ENCODE measurements at regions not wholly inside any gene's neighbourhood (a gene's known extent, or its start where the extent isn't known, plus 50 kb on each side); places are given as distances from the start of the nearest gene placed in this dataset.

DNA sequence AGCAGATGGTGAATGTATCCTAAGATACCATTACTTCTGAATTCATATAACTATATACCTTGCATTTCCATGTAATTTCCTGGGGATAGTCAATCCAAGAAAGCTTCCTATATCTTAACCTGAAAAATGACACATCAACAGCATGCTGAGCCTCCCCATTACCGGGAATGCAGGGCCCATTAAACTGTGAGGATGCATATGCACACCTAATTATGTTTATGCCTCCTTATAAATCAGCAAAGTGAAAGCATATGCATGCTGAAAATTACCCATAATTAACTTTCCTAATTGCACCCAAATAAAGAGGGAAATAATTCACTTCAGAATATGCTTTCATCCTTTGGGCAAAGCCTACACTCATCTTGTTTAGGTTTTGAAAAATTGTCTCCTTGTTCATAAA lies 663.0 kb downstream of the KCNA4 start:
- DNase-seq (ENCODE audit: low read depth) = no peak

DNA sequence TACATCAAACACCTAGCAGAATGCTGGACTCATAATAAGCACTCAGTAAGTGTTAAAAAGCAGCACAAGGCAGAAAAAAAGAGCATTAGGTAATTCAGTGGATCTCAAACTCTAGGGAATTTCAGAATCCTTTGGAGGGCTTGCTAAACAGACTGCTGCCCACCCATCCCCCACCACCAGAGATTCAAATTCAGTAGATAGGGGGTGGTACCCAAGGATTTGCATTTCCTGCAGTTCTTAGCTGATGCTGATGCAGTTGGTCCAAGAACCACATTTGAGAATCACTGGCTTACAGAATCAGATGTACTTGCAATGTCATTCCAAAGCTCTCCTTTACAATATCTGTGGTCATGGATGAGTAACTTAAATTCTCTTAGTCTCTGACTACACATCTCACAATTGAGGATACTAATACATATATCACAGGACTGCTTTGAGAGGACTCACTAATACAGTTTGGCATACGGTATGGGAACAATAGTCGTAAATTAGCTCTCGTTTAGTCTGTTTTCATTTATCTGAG lies 664.5 kb downstream of the KCNA4 start:
- no peak for DNase-seq (ENCODE audit: low read depth)

DNA sequence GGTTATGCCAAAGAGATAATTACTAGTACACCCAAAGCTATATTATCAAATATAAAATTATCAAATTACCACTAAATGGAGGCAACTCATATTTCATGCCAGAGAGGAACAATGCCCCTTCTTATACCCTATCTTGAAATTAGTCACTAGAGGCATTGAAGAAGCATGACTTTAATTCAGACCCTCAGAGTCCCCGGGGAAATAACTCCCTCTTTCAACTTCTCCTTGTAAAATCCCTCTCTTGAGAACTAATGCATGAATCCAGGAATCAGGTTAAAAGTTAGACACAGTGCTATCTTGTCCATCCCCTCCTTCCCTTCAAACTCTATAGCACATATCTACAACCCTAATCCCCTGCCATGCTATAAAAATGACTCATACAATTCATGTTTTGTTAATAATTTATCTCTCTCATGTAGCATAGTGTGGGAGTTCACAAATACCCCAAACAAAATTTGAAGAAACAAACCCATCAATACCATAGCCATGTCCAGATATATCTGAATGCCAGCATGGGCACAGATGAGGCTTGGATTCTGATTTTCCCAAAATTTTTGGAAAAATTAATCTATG lies 665.4 kb downstream of the KCNA4 start:
- no peak for DNase-seq (ENCODE audit: low read depth)

DNA sequence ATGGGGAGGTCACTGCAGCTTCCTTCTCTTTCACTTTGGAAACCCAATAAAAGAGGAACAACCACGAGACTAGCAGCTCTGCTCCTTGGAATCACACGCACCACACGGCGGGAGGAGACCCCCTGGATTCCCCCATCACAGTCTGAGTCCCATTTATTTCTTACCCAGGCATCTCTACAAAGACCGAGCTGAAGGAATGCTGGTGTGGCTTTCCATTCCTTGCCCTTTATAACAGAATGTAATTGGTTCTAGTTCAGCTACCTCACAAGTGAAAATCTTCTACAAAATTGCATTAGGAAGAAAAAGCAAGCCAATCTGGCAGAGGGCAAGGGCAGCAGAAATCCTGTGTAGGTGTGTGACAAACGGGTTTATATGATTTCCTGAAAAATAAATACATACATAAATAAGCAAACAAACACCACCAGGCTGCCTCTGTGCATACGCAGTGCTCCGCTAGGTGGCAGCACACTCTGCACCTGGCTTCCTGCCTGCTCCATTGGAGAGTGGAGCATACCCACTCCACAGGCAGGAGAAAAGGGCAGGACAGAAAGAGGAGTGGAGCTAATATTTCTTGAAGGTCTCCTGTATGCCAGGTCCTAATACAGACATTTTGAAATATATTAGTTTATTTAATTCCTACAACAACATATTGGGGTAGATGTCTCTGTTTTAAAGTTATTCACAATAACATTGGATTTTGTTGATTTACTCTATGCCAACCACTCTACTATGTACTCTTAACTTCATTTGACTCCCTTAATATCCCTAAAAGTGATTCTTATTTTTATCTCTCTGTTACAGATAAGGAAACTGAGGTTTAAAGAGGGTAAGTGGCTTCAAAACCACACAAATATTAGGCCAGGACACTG lies 673.1 kb downstream of the KCNA4 start:
- DNase-seq (ENCODE audit: low read depth) = no peak

DNA sequence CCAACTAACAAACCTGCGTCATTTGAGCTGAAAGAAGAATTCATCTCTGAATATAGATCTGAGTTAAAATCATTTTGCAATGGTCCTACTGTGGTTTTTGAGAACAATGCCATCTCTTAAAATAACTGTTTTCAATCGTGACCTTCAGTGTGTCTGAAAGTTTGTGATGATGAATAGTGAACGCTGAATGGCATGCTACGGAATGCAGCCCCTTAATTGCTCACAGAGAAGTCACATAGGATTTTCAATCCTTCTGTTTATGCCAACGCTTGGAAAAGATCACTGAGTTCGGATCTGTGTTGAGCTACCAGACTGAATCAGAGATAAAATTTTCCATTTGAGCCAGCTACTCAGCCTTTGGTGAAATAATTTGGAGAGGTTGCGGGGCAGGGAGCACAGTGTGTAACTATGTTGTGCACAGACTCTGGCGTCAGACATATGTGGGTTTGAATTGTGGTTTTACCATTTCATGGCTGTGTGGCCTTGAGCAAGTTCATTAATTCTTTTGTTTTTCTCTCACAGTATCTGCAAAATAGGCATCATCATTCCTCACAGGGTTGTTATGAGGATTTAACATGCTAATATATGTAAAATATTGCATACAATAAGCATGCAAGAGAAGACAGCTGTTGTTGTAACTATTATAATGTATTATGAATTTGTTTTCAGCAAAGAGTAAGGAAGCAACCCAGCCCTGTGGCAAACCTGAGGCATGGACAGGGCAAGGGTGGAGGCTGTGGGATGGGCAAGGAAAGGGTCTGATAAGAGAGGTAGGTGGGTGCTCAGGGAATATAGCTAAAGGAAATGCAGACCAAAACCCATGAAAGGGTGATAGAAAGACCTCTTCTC lies 679.9 kb downstream of the KCNA4 start:
- no peak for DNase-seq (ENCODE audit: low read depth)

DNA sequence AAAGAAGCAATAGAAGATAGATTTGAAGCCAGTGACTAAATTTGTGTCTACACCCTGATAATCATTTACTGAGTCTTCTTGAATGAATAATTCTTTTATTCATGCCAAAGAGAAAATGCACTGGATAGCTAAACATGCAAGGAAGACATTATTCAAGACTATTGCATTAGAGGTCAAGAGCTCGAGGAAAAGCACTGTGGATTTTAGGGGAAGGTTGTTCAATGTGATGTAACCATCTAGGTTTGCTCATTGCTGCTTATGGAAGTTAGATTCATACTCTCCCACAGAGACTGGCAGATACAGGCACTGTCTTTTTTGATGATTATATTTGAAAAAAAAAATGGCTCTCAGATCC lies 682.1 kb downstream of the KCNA4 start:
- no peak for DNase-seq (ENCODE audit: low read depth)

DNA sequence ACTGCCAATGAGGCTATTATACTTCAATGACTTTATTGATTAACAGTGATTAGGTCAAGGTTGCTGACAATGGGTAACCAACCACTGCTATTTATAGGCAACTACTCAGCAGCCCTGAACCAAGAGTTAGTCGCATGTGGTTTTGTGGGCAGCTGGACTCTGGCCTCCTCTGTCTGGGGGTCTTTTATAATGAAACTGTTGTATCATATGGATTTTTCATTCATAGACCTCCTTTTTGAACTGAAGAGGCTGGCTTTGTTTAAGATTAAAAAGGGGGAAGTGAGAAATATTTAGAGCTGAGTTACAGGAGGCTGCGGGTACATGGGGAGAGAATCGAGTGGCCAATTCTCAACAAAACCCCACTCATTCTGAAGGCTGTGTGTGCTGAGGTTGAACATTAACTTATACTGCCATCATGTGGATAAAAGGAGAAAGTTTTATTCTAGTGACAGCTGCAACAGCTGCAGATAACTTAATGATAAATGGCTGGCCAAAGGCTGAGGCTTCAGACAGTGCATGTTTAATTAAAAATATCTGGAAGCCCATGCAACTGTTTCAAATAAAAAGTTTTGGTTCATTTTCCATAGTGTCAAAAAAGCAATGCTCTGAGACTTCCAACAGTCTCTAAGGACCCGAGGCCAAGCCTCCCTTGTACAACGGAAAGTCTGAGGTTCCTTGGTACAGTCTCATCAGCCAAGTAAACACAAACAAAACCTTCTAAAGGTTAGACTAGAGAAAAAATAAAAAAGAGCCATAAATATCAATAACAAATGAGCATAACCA lies 682.6 kb downstream of the KCNA4 start:
- DNase-seq (ENCODE audit: low read depth) = no peak

DNA sequence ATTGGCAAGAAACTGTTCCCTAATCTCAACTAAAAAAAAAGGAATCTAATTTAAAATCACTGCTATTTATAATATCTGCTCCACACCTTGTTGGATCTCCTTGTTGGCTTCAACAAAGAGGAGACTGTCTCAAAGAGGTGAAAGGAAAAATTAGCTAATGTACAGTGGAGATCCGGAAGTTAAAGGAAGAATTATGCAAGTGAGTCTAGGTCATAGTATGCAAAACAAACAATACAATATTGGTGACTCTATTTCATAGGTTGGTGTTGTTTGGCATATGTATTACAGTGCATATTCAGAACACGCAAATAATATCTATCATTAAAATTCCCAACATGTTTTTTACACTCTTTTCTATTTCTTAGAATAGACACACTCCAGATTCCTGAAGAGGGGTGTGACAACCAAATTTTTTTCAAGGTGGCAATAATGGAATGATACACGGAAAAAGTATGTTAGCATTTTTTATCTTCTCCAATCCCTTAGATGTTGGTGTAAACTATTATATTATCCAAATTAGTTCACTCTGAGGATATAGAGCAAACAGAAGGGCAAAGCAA lies 685.3 kb downstream of the KCNA4 start:
- DNase-seq (ENCODE audit: low read depth) = no peak

DNA sequence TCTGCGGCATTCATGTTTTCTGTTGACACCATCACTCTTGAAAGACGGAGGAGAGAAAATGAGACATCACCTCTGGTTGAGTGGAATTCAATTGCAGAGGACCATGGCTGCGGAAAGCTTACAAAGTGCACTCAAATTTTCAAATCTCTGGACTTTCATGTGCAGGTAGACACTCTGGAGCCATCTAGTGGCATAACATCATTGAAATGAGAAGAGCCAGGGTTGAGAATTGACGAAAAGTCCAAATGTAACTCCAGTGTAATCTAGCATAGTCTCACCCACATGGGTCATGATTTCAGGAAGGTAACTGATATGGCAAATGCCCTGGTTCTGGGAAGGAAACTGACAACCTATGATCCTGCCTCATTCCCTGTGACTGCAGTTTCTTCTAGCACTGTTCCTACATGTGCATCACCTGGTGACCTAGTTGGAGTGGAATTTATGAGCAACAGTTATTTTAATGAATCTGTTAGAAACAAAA lies 687.8 kb downstream of the KCNA4 start:
- no peak for DNase-seq (ENCODE audit: low read depth)

DNA sequence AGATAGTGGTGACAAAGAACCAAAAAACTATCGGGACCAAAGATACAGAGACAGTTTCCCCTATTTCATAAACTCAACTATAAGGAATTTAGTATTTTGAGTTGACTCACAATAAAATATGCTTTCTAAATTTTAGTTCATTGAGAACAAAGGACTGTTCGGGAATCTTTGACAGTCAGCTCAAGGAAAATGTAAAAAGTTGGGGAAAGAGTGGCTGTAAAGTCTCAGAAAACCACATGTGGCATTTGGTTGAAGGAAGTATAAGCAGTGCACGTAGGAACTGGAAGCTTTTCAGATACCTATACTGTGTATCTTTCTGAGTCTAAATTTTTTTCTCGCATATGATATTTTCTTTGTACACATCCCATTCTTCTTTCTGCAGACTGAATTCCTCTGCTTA lies 688.9 kb downstream of the KCNA4 start:
- no peak for DNase-seq (ENCODE audit: low read depth)

DNA sequence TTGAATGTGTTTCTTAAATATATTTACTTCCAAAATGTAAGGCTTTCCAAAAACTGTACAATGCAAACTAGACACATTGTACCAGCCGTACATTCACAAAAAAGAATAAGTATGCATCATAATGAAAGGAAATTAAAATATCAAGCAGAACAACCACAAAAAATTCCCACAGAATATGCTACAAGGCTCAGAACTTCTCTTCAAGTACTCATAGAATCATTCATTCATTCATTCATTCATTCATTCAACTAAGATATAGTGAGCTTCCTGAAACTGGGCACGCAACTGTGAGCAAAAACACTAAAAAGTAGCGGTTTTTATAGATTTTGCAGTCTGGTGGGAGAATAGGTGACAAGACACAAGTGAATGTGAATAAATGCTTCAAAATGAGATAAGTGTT lies 690.1 kb downstream of the KCNA4 start:
- DNase-seq (ENCODE audit: low read depth) = no peak

DNA sequence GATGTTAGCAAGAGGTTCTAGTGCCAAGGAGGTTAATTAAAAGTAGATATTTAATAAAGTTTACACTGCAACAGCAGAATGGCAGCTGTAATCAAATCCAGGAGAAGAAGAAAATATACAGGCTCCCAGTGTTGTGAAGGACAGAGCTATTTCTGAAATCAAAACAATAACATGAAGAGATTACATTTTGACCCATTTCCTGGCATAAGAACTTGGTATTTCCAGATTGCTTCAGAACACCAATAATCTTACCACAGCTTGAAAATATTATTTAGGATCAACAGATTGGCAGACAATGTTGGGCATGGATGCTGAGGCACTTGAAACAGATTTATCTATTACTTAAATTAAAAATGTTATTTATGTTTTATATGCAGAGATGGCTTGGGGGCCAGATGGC lies 692.5 kb downstream of the KCNA4 start:
- no peak for DNase-seq (ENCODE audit: low read depth)

DNA sequence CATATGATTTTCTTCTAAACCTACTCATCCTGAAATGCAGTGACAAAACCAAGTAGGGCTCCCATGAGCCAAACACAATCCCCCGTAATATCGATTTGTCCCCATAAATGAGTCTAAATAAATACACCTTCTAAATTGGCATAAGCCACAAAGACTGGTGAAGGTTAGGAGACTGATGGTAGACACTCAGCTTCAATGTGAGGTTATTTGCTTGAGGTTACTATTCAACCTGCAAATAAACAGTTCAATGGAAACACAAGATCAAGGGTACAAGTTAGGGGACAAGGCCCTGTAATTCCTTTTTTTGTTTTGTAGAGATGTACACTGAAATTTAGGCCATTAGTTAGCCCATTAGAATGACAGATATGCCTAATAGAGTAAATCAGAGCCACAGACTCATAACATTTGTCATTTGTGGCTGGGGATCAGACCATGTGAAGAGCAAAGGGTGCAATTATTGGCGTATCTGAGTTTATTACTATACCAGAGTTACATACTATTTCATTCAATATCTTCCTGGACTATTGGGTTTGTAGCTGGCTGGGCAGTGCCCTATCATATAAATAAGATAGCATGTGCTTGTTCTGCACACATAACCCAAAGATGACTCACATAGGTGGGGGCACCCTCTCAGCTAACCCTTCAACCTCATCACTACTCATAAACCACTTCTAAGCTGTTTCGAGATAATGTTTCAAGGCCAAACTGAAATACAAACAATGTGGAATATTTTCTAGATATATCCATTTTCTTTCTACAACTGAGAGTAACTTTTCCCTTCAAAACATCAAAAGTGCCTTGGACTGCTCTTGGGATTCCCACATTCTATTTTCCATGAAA lies 695.3 kb downstream of the KCNA4 start:
- DNase-seq (ENCODE audit: low read depth) = no peak

DNA sequence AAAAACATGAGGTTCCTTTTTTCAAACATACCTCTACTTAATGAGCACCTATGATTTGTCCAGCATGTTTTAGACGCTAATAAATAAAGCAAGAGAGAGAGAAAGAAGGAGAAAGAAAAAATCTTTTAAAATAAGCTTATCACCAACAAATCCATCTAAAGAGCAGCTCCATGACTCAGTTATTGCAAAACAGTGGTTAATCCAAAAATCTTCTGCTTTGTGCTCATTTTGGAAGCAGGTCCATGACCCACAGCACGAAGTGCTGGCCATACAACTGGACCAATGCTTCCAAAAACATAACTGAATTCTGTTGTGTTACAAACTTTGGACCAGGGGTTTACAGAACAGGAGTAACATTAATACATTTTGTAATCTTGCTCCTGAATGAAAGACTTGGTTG lies 696.6 kb downstream of the KCNA4 start:
- no peak for DNase-seq (ENCODE audit: low read depth)

DNA sequence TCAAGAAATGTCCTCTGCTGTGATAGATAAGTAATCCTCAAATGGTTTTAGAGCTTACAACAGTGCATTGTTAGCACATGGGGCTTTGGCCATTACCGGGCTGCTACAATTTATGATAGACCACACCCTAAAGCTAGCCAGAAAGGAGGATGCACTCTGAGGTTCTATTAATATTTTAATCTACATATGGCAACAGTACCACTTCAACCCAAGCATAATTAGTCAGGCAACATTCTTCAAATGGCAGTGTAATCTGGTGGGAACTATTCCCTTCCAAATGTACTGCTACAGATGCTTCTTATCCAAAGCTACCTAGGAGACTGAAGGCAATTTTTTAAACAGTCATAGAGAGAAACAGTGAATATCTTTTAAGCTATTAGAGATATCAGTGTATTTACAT lies 697.6 kb downstream of the KCNA4 start:
- DNase-seq (ENCODE audit: low read depth) = no peak

DNA sequence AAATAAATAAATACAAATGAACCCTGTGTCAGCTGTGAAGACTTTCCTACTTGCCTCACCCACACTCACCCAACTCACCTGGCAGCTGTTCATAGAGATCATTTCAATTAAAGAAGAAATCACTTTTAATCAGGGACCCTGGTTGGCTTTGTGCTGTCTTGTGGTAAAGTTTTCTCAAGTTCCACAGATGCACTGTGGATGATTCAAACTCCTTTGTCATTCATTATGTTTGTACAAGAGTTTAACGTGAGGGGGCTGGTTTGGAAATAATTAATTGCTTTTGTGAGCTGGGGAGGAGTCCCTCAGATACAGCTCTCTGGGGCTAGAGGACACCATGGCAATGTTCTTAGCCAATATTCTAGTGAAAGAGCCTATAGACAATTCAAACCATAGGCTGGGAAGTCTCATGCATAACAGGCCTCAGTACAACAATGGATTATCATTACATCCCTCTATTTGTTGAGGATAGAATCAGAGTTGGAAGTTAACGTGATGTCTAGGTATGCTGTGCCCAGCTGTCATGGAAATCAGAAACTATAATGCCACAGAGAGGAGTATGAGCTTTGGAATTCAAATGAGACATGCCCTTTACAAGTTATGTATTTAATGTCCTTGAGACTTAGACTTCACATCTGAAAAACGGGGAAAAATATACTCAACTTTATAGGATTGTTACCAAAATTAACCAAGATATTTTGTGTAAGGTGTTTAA lies 698.5 kb downstream of the KCNA4 start:
- no peak for DNase-seq (ENCODE audit: low read depth)

DNA sequence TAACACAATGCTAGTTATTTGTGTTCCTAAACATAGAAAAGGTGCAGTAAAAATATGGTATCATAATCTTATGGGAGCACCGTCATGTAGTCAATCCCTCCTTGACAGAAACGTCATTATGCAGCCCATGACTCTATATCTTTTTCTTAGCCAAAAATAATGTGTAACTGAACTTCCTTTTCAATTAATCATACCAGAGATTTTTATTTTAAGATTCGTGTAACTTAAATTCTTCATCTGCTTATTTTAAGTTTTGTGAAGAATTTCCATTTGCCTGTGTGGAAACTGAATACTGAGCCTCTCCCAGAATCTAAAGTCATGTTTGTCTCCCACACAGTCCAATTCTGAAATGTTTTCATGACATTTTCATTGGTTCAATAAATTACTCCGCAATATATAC lies 699.1 kb downstream of the KCNA4 start:
- no peak for DNase-seq (ENCODE audit: low read depth)

DNA sequence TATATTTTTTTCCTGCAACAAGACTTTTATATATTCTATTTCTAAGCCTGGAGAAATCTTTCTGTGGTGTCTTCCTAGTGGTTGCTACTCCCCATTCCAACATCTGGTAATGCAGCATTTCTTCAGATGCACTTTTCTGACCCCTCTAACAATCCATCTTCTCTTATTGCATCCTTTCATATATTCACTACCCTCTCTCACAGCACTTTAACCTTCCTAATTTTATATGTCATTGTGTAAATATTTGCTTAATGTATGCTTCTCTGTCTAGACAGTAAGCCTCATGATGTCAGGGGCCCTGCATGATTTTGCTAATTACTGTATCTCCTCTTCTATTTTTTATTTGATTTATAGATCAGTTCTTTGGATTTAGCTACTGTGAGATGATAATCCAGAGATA lies 701.6 kb downstream of the KCNA4 start:
- DNase-seq (ENCODE audit: low read depth) = no peak

DNA sequence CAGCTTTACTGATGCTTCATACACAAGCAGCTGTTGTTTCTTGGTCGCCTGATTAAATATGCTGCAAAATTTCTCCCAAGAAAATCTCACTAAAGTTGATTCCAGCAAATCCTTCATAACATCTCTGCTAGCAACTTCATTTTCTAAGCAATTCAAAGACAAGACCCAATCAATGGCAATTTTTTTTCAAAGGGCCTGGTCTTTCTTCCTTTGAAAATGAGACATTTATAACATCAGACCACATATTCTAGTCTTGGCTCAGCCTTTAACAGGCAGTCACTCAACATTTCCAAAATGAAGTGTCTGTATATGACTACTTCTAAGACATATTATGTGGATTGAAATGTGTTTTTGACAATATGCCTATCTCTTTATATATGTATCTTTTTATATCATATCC lies 702.6 kb downstream of the KCNA4 start:
- DNase-seq (ENCODE audit: low read depth) = no peak

DNA sequence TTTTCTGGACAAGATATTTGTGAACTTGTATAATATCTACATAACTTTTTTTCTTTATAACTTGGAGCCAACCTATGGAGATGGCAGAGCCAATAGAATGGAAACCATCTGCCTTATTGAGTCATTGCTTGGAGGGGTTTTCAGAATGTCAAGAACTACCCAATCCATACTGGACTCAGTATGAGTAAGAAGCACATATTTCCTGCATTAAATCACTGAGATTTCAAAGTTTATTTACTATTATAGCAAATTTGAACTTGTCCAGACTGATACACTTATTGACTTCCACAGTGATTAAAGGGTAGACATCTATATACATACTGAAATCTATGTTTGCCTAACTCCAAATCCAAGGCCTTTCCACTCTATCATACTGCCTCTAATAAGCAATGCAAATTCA lies 704.0 kb downstream of the KCNA4 start:
- DNase-seq (ENCODE audit: low read depth) = no peak

All from forelimb muscle (tissue), 1 donor.